Transverse colon (tissue), 4 donors: ENCODE measurements at regions not wholly inside any gene's neighbourhood (a gene's known extent, or its start where the extent isn't known, plus 50 kb on each side); places are given as distances from the start of the nearest gene placed in this dataset.

ENCODE experiments used
- DNase-seq: peaks from one replicate; pipeline ENCODE4 v3.0.0-alpha.2; 2019
- H3K27ac ChIP-seq, 4 donors: fragments of 200-600 bp; sonication (generic); 2 replicates each; pipeline ENCODE4 v1.5.1; 2016 to 2018; ENCODE audit warnings: inconsistent platforms in 4 of 4
- H3K27me3 ChIP-seq: fragments of 200-600 bp; sonication (generic); 2 replicates; pipeline ENCODE4 v1.5.1; 2017; ENCODE audit warnings: inconsistent platforms
- H3K36me3 ChIP-seq, 4 donors: fragments of 200-600 bp; sonication (generic); 2 replicates each; pipeline ENCODE4 v1.5.1; 2017 to 2019; ENCODE audit warnings: inconsistent platforms in 4 of 4
- H3K4me1 ChIP-seq, 4 donors: fragments of 200-600 bp; sonication (generic); 2 replicates each; pipeline ENCODE4 v1.5.1; 2017 to 2020; ENCODE audit warnings: inconsistent platforms in 4 of 4
- H3K4me3 ChIP-seq, 4 donors: fragments of 200-600 bp; sonication (generic); 1 replicate in 1 of 4; 2 replicates in 3 of 4; pipeline versions ENCODE4 v1.5.1 to v1.6.1; 2017 to 2019; ENCODE audit warnings: inconsistent platforms in 4 of 4
- H3K9me3 ChIP-seq, 2 donors: fragments of 200-600 bp; sonication (generic); 2 replicates each; pipeline ENCODE4 v1.5.1; 2017 to 2019; ENCODE audit warnings: inconsistent platforms in 2 of 2
- CTCF ChIP-seq, 5 experiments: fragments of 200-600 bp in 3 of 5; fragments of 450-650 bp in 2 of 5; sonication (generic) in 3 of 5; IDR thresholded peaks; 1 replicate in 2 of 5; 2 replicates in 3 of 5; pipeline ENCODE4 v1.5.1; 2016 to 2017; ENCODE audit warnings: antibody characterized with exemption in 5 of 5, inconsistent platforms in 3 of 5, mild to moderate bottlenecking in 2 of 5, moderate library complexity in 1 of 5
- EP300 ChIP-seq: sonication (generic); formaldehyde crosslinking; IDR thresholded peaks from one replicate; pipeline ENCODE4 v1.6.1; 2017; ENCODE audit warnings: antibody characterized with exemption, low read depth
- POLR2A ChIP-seq: fragments of 450-650 bp; IDR thresholded peaks from one replicate; pipeline ENCODE4 v1.6.1; 2016; ENCODE audit warnings: antibody characterized with exemption, mild to moderate bottlenecking, moderate library complexity
- POLR2AphosphoS5 ChIP-seq, 3 donors: sonication (generic); formaldehyde crosslinking; IDR thresholded peaks; one replicate each; pipeline ENCODE4 v1.6.1; 2016; ENCODE audit warnings: antibody characterized with exemption in 3 of 3
- WGBS, 2 donors: methylation state at CpG; one replicate each; pipeline ENCODE4 v1.1.5; 2018; ENCODE audit warnings: low coverage in 1 of 2; 5-methylcytosine and 5-hydroxymethylcytosine counted together
- in situ Hi-C, 4 donors: fragments of 200-750 bp; cut with MboI; loops; one replicate each; pipeline versions ENCODE4 v1.15.0 to v1.15.1; 2017; ENCODE audit warnings: low sequenced_read_pairs in 3 of 4, low pct_ligation_motif_present in 1 of 4, low pct_unique_long_range_greater_than_20kb in 1 of 4
- intact Hi-C: fragments of 100-400 bp; cut with DNase I; formaldehyde crosslinking; loops from one replicate; pipeline ENCODE4 v1.15.1; 2023; ENCODE audit warnings: low total_unique reads

GRCh38 chr9:73596321-73596720, 444.7 kb downstream of the ANXA1 start:
- intact Hi-C loops = no loop called here
- 53 to 56% methylated on average over 1 of the region's 1 CpG for WGBS, 2 donors
- in situ Hi-C loops = no loop called here
- H3K36me3 ChIP-seq = no peaks in the 10 kb centered on the region
- no peak overlapping the region for H3K27ac ChIP-seq
- DNase-seq = no peak
- H3K4me3 ChIP-seq = no peak overlapping the region
- H3K27me3 ChIP-seq = no peaks in the 10 kb centered on the region
- no peak for TF ChIP-seq POLR2A
- no peak for TF ChIP-seq EP300
- no peaks in the 10 kb centered on the region for H3K9me3 ChIP-seq
- H3K4me1 ChIP-seq = no peaks in the 10 kb centered on the region

GRCh38 chr9:73597039-73597438, 445.4 kb downstream of the ANXA1 start:
- in situ Hi-C loops = no loop called here

GRCh38 chr9:73597771-73598170, 446.1 kb downstream of the ANXA1 start:
- DNase-seq = no peak
- H3K4me3 ChIP-seq = no peak overlapping the region
- TF ChIP-seq POLR2AphosphoS5 (IDR thresholded peaks at IDR 0.05) (no peak), POLR2A (no peak), CTCF (IDR thresholded peaks at IDR 0.05) (no peak), EP300 (no peak)
- intact Hi-C loops (no loop called here), in situ Hi-C loops (no loop called here)
- no peaks in the 10 kb centered on the region for H3K9me3 ChIP-seq
- H3K36me3 ChIP-seq = no peaks in the 10 kb centered on the region
- H3K27ac ChIP-seq = no peak overlapping the region
- H3K4me1 ChIP-seq = no peaks in the 10 kb centered on the region
- H3K27me3 ChIP-seq = no peaks in the 10 kb centered on the region
- WGBS, 2 donors = 61 to 70% methylated on average over 4 of the region's 4 CpGs

More at GRCh38 chr9:73597039-73597438, 445.4 kb downstream of the ANXA1 start:
- Histone ChIP-seq H3K4me1 (no peaks in the 10 kb centered on the region), H3K9me3 (no peaks in the 10 kb centered on the region), H3K36me3 (no peaks in the 10 kb centered on the region), H3K27me3 (no peaks in the 10 kb centered on the region), H3K4me3 (no peak overlapping the region), H3K27ac (no peak overlapping the region)
- DNase-seq = no peak
- 71 to 93% methylated on average over 3 to 5 of the region's 5 CpGs for WGBS, 2 donors
- no peak for TF ChIP-seq CTCF (IDR thresholded peaks at IDR 0.05)
- TF ChIP-seq EP300 = no peak
- TF ChIP-seq POLR2A = no peak
- no peak for TF ChIP-seq POLR2AphosphoS5 (IDR thresholded peaks at IDR 0.05)
- intact Hi-C loops = no loop called here

- Histone ChIP-seq H3K9me3 (no peaks in the 10 kb centered on the region), H3K4me3 (no peak overlapping the region), H3K27me3 (no peaks in the 10 kb centered on the region), H3K4me1 (no peaks in the 10 kb centered on the region), H3K36me3 (no peaks in the 10 kb centered on the region), H3K27ac (no peak overlapping the region)
- whole genome bisulfite sequencing, 2 donors = 8 to 21% methylated on average over 1 of the region's 1 CpG
- TF ChIP-seq CTCF (IDR thresholded peaks at IDR 0.05) = no peak
- no peak for TF ChIP-seq POLR2AphosphoS5 (IDR thresholded peaks at IDR 0.05)
- TF ChIP-seq EP300 = no peak
- no peak for TF ChIP-seq POLR2A
- DNase-seq = no peak
- in situ Hi-C loops = no loop called here
- intact Hi-C loops = no loop called here
Measured at GRCh38 chr9:73609381-73609780, 457.7 kb downstream of the ANXA1 start.

- 40 to 62% methylated on average over 2 of the region's 2 CpGs for WGBS, 2 donors
- in situ Hi-C loops = no loop called here
Measured at GRCh38 chr9:73611032-73611431, 459.4 kb downstream of the ANXA1 start.

More at GRCh38 chr9:73611032-73611431, 459.4 kb downstream of the ANXA1 start:
- no peak for DNase-seq
- intact Hi-C loops = no loop called here
- Histone ChIP-seq H3K36me3 (no peaks in the 10 kb centered on the region), H3K9me3 (no peaks in the 10 kb centered on the region), H3K4me1 (no peaks in the 10 kb centered on the region), H3K4me3 (no peak overlapping the region), H3K27ac (no peak overlapping the region), H3K27me3 (no peaks in the 10 kb centered on the region)
- TF ChIP-seq EP300 (no peak), POLR2A (no peak), POLR2AphosphoS5 (IDR thresholded peaks at IDR 0.05) (no peak), CTCF (IDR thresholded peaks at IDR 0.05) (no peak)
